ENCODE measurements at regions not wholly inside any gene's neighbourhood (a gene's known extent, or its start where the extent isn't known, plus 50 kb on each side); places are given as distances from the start of the nearest gene placed in this dataset.

DNA sequence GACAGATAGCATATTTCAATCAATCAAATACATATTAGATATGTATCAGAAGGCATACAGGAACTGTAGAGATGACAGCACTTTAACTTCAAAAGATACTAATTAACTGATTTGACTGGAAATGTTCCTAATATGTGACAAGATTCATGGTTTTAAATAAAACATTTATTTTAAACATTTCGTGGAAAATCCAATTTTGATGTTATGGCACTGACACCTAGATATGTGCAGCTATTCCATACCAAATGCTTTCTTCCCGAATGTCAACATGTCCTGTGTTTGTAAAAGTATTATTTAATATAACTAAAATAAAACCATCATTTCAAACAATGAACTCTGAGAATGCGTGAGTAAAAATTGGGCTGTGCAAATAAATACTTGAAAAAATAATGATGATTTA lies 1209.3 kb downstream of the NSUN3 start:
- TF ChIP-seq, protein P1, sequence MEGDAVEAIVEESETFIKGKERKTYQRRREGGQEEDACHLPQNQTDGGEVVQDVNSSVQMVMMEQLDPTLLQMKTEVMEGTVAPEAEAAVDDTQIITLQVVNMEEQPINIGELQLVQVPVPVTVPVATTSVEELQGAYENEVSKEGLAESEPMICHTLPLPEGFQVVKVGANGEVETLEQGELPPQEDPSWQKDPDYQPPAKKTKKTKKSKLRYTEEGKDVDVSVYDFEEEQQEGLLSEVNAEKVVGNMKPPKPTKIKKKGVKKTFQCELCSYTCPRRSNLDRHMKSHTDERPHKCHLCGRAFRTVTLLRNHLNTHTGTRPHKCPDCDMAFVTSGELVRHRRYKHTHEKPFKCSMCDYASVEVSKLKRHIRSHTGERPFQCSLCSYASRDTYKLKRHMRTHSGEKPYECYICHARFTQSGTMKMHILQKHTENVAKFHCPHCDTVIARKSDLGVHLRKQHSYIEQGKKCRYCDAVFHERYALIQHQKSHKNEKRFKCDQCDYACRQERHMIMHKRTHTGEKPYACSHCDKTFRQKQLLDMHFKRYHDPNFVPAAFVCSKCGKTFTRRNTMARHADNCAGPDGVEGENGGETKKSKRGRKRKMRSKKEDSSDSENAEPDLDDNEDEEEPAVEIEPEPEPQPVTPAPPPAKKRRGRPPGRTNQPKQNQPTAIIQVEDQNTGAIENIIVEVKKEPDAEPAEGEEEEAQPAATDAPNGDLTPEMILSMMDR (IDR thresholded peaks at IDR 0.05; ENCODE audit: insufficient read depth, low read depth, low read length): no peak
- no peak for TF ChIP-seq EZH2 (IDR thresholded peaks at IDR 0.05; ENCODE audit: insufficient read depth, low read length)

Data from astrocyte (in vitro differentiated cells and primary cell).